HepG2 (cell line): ENCODE measurements at regions not wholly inside any gene's neighbourhood (a gene's known extent, or its start where the extent isn't known, plus 50 kb on each side); places are given as distances from the start of the nearest gene placed in this dataset.

Experiments used
- ATAC-seq: fragments of 200-7000 bp; cut with Tn5 transposase; 3 replicates; pipeline ENCODE4 v1.9.1; 2020; ENCODE audit warnings: mild to moderate bottlenecking, moderate library complexity
- BruUV-seq: library from RNA; stranded (reverse); fragments of 400-500 nt; replicated peaks from 2 replicates; lab custom pipeline; 2021; lab: Mats Ljungman, UMichigan
- CTCF ChIA-PET: fragments of 300-600 bp; formaldehyde crosslinking; extraction: SDS; loops from one replicate; lab custom pipeline; 2021; ENCODE audit warnings: low total read pairs, inconsistent platforms, low intra/inter-chr PET ratio; lab: Yijun Ruan, JAX
- POLR2A ChIA-PET: fragments of 350-600 bp; sonication (Branson Sonifier 250); formaldehyde crosslinking; loops from one replicate; lab custom pipeline; 2020; ENCODE audit warnings: antibody characterized with exemption, inconsistent platforms; lab: Yijun Ruan, JAX
- DNase-seq: peaks from one replicate; pipeline ENCODE4 v3.0.0-alpha.2; 2015; ENCODE audit warnings: low spot score
- FAIRE-seq: peaks from 3 replicates; lab custom pipeline; 2011; peaks lifted over from hg19 to GRCh38; lab: Jason Lieb, UNC
- H2AFZ ChIP-seq: one replicate; pipeline ENCODE4 v1.6.1; 2011; ENCODE audit warnings: low read length, inconsistent platforms
- H3K27ac ChIP-seq: fragments of 300-600 bp; 3 replicates; pipeline ENCODE4 v1.8.0; 2011; ENCODE audit warnings: mixed run types, mild to moderate bottlenecking, mixed read lengths, low read length, inconsistent platforms; ENCODE audit not compliant: insufficient read depth; ENCODE audit errors: extremely low read length
- H3K27me3 ChIP-seq, 2 experiments: fragments of 200-600 bp in 1 of 2; 2 replicates in 1 of 2; 3 replicates in 1 of 2; pipeline versions ENCODE4 v1.6.0 to v1.8.0; 2011; ENCODE audit warnings: low read length in 2 of 2, mild to moderate bottlenecking in 2 of 2, moderate library complexity in 2 of 2, inconsistent platforms in 1 of 2; ENCODE audit not compliant: insufficient read depth in 2 of 2, control insufficient read depth in 1 of 2
- H3K36me3 ChIP-seq, 2 experiments: fragments of 200-600 bp in 1 of 2; replicated peaks in 1 of 2; 2 replicates in 1 of 2; 3 replicates in 1 of 2; pipeline versions ENCODE4 v1.5.1 to v1.8.0; 2011; ENCODE audit warnings: low read length in 2 of 2, inconsistent platforms in 1 of 2; ENCODE audit not compliant: insufficient read depth in 2 of 2, control insufficient read depth in 1 of 2
- H3K4me1 ChIP-seq: 2 replicates; pipeline ENCODE4 v1.5.1; 2012; ENCODE audit warnings: low read length, inconsistent platforms; ENCODE audit not compliant: insufficient read depth
- H3K4me2 ChIP-seq: 2 replicates; pipeline ENCODE4 v1.6.0; 2011; ENCODE audit warnings: low read depth, low read length, inconsistent platforms
- H3K4me3 ChIP-seq, 3 experiments: fragments of 200-600 bp in 1 of 3; sonication (generic), shearing (Covaris generic) in 1 of 3; replicated peaks in 1 of 3; 2 replicates each; pipeline ENCODE4 v1.5.1; 2011 to 2016; ENCODE audit warnings: low read length in 3 of 3, inconsistent platforms in 2 of 3, low read depth in 2 of 3, mild to moderate bottlenecking in 2 of 3, control low read depth in 1 of 3, mixed read lengths in 1 of 3; ENCODE audit not compliant: insufficient read depth in 1 of 3
- H3K79me2 ChIP-seq: one replicate; pipeline ENCODE4 v1.6.1; 2011; ENCODE audit warnings: low read length, inconsistent platforms; ENCODE audit not compliant: insufficient read depth
- H3K9ac ChIP-seq: 2 replicates; pipeline ENCODE4 v1.6.0; 2011; ENCODE audit warnings: mild to moderate bottlenecking, low read depth, low read length, inconsistent platforms; ENCODE audit not compliant: insufficient read depth
- H3K9me3 ChIP-seq: 2 replicates; pipeline ENCODE4 v1.5.1; 2012; ENCODE audit warnings: mild to moderate bottlenecking, low read length
- H4K20me1 ChIP-seq: 2 replicates; pipeline ENCODE4 v1.6.0; 2011; ENCODE audit warnings: inconsistent platforms, mild to moderate bottlenecking, low read length, moderate library complexity; ENCODE audit not compliant: insufficient read depth
- ARNTL ChIP-seq: sonication (generic); formaldehyde crosslinking; IDR thresholded peaks from 2 replicates; pipeline ENCODE4 v1.4.0; 2020; ENCODE audit warnings: mild to moderate bottlenecking, missing genetic modification reagents
- CREB1 ChIP-seq, 2 experiments: fragments of 450-650 bp in 1 of 2; IDR thresholded peaks; 2 replicates each; pipeline ENCODE4 v1.6.1; 2016 to 2017; ENCODE audit warnings: control low read depth in 1 of 2, mild to moderate bottlenecking in 1 of 2, missing compliant biosample characterization in 1 of 2, missing genetic modification characterization in 1 of 2
- FOSL1 ChIP-seq: sonication (generic); formaldehyde crosslinking; IDR thresholded peaks from 2 replicates; pipeline ENCODE4 v1.9.0; 2021; ENCODE audit warnings: missing genetic modification reagents, borderline replicate concordance
- FOXA3 ChIP-seq: IDR thresholded peaks from 2 replicates; pipeline ENCODE4 v1.6.1; 2016; ENCODE audit warnings: missing genetic modification reagents, missing compliant biosample characterization
- GTF3A ChIP-seq: sonication (generic); formaldehyde crosslinking; conservative IDR thresholded peaks from 2 replicates; pipeline ENCODE4 v1.4.0; 2020; ENCODE audit warnings: mild to moderate bottlenecking, missing genetic modification reagents
- HHEX ChIP-seq: IDR thresholded peaks from 2 replicates; pipeline ENCODE4 v1.6.1; 2016; ENCODE audit warnings: control low read depth
- MAF1 ChIP-seq: sonication (generic); formaldehyde crosslinking; IDR thresholded peaks from 2 replicates; pipeline ENCODE4 v1.5.0; 2020; ENCODE audit warnings: missing genetic modification reagents, borderline replicate concordance
- MZF1 ChIP-seq: sonication (generic); formaldehyde crosslinking; IDR thresholded peaks from 2 replicates; pipeline ENCODE4 v1.8.1; 2023; ENCODE audit warnings: mild to moderate bottlenecking, missing genetic modification reagents, borderline replicate concordance
- PHB2 ChIP-seq: fragments of 450-650 bp; IDR thresholded peaks from 2 replicates; pipeline ENCODE4 v1.6.1; 2018; ENCODE audit not compliant: partially characterized antibody
- SIN3B ChIP-seq: fragments of 150-350 bp; IDR thresholded peaks from 2 replicates; pipeline ENCODE4 v1.6.1; 2014; ENCODE audit warnings: low read length
- ZFP1 ChIP-seq: IDR thresholded peaks from 2 replicates; pipeline ENCODE4 v1.6.1; 2016
- ZNF12 ChIP-seq: sonication (generic); formaldehyde crosslinking; IDR thresholded peaks from 2 replicates; pipeline ENCODE4 v1.5.0; 2020; ENCODE audit warnings: missing genetic modification reagents
- WGBS: methylation state at CpG from one replicate; pipeline ENCODE4 v1.1.6; 2017; ENCODE audit warnings: low lambda C conversion rate; 5-methylcytosine and 5-hydroxymethylcytosine counted together
- in situ Hi-C: cut with HindIII; loops from 2 replicates; pipeline ENCODE4 v1.10.0; 2017; ENCODE audit warnings: low pct_unique_long_range_greater_than_20kb; ENCODE audit not compliant: extremely low pct_ligation_motif_present
- intact Hi-C: fragments of 100-400 bp; cut with micrococcal nuclease; formaldehyde crosslinking; loops from one replicate; pipeline ENCODE4 v1.10.0; 2022; ENCODE audit not compliant: unreplicated experiment
- TF ChIP-seq, protein P1 (sequence below): sonication (generic); formaldehyde crosslinking; IDR thresholded peaks from 2 replicates; pipeline ENCODE4 v1.5.0; 2020; ENCODE audit warnings: missing genetic modification reagents, mild to moderate bottlenecking, borderline replicate concordance
- TF ChIP-seq, protein P2 (sequence below): sonication (generic); formaldehyde crosslinking; IDR thresholded peaks from 2 replicates; pipeline ENCODE4 v1.9.0; 2022; ENCODE audit warnings: missing genetic modification reagents, mild to moderate bottlenecking, borderline replicate concordance
- TF ChIP-seq, protein P3 (sequence below): sonication (generic); formaldehyde crosslinking; IDR thresholded peaks from 2 replicates; pipeline ENCODE4 v1.8.0; 2023; ENCODE audit warnings: mild to moderate bottlenecking, missing genetic modification reagents
- TF ChIP-seq, protein P4 (sequence below): conservative IDR thresholded peaks from 2 replicates; pipeline ENCODE4 v1.6.1; 2018; ENCODE audit warnings: missing genetic modification reagents
- TF ChIP-seq, protein P5 (sequence below): IDR thresholded peaks from 2 replicates; pipeline ENCODE4 v1.6.1; 2016; ENCODE audit warnings: missing compliant biosample characterization, missing genetic modification reagents, borderline replicate concordance

- Histone ChIP-seq H3K4me3 (no peak overlapping the region), H4K20me1 (no peaks in the 10 kb centered on the region), H3K27ac (no peak overlapping the region), H3K36me3 (no peaks in the 10 kb centered on the region), H3K79me2 (no peaks in the 10 kb centered on the region), H3K4me2 (no peak overlapping the region), H2AFZ (no peak overlapping the region), H3K9me3 (peaks cover 93% of the 10 kb centered on the region)
- WGBS, result 6% methylated on average over 1 of the region's 1 CpG
- ChIA-PET POLR2A (no interaction called here), CTCF (no interaction called here)
- DNase-seq (no peak), ATAC-seq (no peak)
- BruUV-seq, result no TSS peak
- TF ChIP-seq, protein P1, sequence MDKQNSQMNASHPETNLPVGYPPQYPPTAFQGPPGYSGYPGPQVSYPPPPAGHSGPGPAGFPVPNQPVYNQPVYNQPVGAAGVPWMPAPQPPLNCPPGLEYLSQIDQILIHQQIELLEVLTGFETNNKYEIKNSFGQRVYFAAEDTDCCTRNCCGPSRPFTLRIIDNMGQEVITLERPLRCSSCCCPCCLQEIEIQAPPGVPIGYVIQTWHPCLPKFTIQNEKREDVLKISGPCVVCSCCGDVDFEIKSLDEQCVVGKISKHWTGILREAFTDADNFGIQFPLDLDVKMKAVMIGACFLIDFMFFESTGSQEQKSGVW (CRISPR knock-in tag), result no peak
- TF ChIP-seq SIN3B (no peak), MAF1 (CRISPR knock-in tag) (no peak), MZF1 (CRISPR knock-in tag) (no peak), CREB1 (IDR thresholded peaks at IDR 0.05) (no peak), CREB1 (CRISPR knock-in tag; IDR thresholded peaks at IDR 0.05) (no peak), ZFP1 (CRISPR knock-in tag) (no peak), ZNF12 (CRISPR knock-in tag) (no peak), FOSL1 (CRISPR knock-in tag) (no peak), ARNTL (CRISPR knock-in tag) (no peak), FOXA3 (no peak), PHB2 (no peak), GTF3A (CRISPR knock-in tag) (no peak), HHEX (CRISPR knock-in tag) (no peak)
- TF ChIP-seq, protein P2, sequence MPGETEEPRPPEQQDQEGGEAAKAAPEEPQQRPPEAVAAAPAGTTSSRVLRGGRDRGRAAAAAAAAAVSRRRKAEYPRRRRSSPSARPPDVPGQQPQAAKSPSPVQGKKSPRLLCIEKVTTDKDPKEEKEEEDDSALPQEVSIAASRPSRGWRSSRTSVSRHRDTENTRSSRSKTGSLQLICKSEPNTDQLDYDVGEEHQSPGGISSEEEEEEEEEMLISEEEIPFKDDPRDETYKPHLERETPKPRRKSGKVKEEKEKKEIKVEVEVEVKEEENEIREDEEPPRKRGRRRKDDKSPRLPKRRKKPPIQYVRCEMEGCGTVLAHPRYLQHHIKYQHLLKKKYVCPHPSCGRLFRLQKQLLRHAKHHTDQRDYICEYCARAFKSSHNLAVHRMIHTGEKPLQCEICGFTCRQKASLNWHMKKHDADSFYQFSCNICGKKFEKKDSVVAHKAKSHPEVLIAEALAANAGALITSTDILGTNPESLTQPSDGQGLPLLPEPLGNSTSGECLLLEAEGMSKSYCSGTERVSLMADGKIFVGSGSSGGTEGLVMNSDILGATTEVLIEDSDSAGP (CRISPR knock-in tag), result no peak
- TF ChIP-seq, protein P3, sequence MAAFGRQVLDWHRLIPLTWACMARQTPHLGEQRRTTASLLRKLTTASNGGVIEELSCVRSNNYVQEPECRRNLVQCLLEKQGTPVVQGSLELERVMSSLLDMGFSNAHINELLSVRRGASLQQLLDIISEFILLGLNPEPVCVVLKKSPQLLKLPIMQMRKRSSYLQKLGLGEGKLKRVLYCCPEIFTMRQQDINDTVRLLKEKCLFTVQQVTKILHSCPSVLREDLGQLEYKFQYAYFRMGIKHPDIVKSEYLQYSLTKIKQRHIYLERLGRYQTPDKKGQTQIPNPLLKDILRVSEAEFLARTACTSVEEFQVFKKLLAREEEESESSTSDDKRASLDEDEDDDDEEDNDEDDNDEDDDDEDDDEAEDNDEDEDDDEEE (CRISPR knock-in tag), result no peak
- TF ChIP-seq, protein P4, sequence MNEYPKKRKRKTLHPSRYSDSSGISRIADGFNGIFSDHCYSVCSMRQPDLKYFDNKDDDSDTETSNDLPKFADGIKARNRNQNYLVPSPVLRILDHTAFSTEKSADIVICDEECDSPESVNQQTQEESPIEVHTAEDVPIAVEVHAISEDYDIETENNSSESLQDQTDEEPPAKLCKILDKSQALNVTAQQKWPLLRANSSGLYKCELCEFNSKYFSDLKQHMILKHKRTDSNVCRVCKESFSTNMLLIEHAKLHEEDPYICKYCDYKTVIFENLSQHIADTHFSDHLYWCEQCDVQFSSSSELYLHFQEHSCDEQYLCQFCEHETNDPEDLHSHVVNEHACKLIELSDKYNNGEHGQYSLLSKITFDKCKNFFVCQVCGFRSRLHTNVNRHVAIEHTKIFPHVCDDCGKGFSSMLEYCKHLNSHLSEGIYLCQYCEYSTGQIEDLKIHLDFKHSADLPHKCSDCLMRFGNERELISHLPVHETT, result no peak
- TF ChIP-seq, protein P5, sequence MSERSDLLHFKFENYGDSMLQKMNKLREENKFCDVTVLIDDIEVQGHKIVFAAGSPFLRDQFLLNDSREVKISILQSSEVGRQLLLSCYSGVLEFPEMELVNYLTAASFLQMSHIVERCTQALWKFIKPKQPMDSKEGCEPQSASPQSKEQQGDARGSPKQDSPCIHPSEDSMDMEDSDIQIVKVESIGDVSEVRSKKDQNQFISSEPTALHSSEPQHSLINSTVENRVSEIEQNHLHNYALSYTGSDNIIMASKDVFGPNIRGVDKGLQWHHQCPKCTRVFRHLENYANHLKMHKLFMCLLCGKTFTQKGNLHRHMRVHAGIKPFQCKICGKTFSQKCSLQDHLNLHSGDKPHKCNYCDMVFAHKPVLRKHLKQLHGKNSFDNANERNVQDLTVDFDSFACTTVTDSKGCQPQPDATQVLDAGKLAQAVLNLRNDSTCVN (CRISPR knock-in tag), result no peak
- TF ChIP-seq, all 625 proteins: peak for 0
- in situ Hi-C loops, result no loop called here
- intact Hi-C loops, result no loop called here
- Histone ChIP-seq H3K27me3 (no peaks in the 10 kb centered on the region), H3K4me1 (no peaks in the 10 kb centered on the region), H3K9ac (no peak overlapping the region)
- FAIRE-seq, result no peak
Measured at GRCh38 chr1:164154622-164155021, 404.4 kb upstream of the PBX1 start.
